ENCODE measurements at regions not wholly inside any gene's neighbourhood (a gene's known extent, or its start where the extent isn't known, plus 50 kb on each side); places are given as distances from the start of the nearest gene placed in this dataset.
"Not testable (repeated sequence)": the region's sequence is repeated elsewhere in the genome, so short reads cannot be mapped to it uniquely, and the experiment has no call there.

- no peak for TF ChIP-seq ZBTB26 (CRISPR knock-in tag; IDR thresholded peaks at IDR 0.05)
- TF ChIP-seq TBL1XR1 (IDR thresholded peaks at IDR 0.05; ENCODE audit: low read length in 2 of 2): no peak
- no peak for TF ChIP-seq POLR2B (IDR thresholded peaks at IDR 0.05; ENCODE audit: low read depth, partially characterized antibody)
- TF ChIP-seq PTRF (tag; IDR thresholded peaks at IDR 0.05): no peak
Observed at GRCh38 chr9:95570150-95570549, 53.4 kb upstream of the PTCH1 start (continued).

- H3K27ac ChIP-seq (ENCODE audit: extremely low read depth, low read depth, low read length); H2AFZ ChIP-seq (ENCODE audit: low read depth, low read length); H3K4me1 ChIP-seq (replicated peaks in 1 of 2; ENCODE audit: control insufficient read depth in 2 of 2, insufficient read depth in 2 of 2, low read length in 2 of 2); H3K4me3 ChIP-seq; H3K36me3 ChIP-seq (ENCODE audit: control insufficient read depth, insufficient read depth, low read length); in situ Hi-C loops (cut with MboI); H3K9ac ChIP-seq (ENCODE audit: insufficient read depth in 1 of 2, low read depth in 2 of 2, low read length in 2 of 2); POLR2A ChIA-PET; DNase-seq (ENCODE audit: extremely low read depth in 1 of 4, low spot score in 3 of 4); intact Hi-C loops (cut with micrococcal nuclease); H3K79me2 ChIP-seq (ENCODE audit: control insufficient read depth, insufficient read depth, low read length); FAIRE-seq; BruUV-seq (replicated peaks); H4K20me1 ChIP-seq (replicated peaks; ENCODE audit: control insufficient read depth, insufficient read depth, low read length); H3K4me2 ChIP-seq (ENCODE audit: insufficient read depth, low read length); ATAC-seq; H3K9me3 ChIP-seq (replicated peaks; ENCODE audit: control insufficient read depth, insufficient read depth, low read depth, low read length); H3K9me1 ChIP-seq (ENCODE audit: control insufficient read depth, insufficient read depth, low read length); CTCF ChIA-PET (ENCODE audit: low intra/inter-chr PET ratio): not testable (repeated sequence)
- peaks cover 29 to 71% of the 10 kb centered on the region in 2 experiments for H3K27me3 ChIP-seq (ENCODE audit: control insufficient read depth in 2 of 2, insufficient read depth in 2 of 2, low read length in 2 of 2)
- WGBS (ENCODE audit: insufficient coverage, low coverage, missing lambda C conversion rate): 19% methylated on average over 10 of the region's 10 CpGs
- TF ChIP-seq ZNF316 (IDR thresholded peaks at IDR 0.05) (peak; percentile 86), MAFG (tag; conservative IDR thresholded peaks at IDR 0.05) (peak; percentile 55), C11orf30 (IDR thresholded peaks at IDR 0.05; ENCODE audit: low read depth) (peak; percentile 67; the same call in 1 of the 2 replicates)
Observed at GRCh38 chr9:95568735-95569134, 52.0 kb upstream of the PTCH1 start.

Data from K562 (cell line).